ENCODE measurements at regions not wholly inside any gene's neighbourhood (a gene's known extent, or its start where the extent isn't known, plus 50 kb on each side); places are given as distances from the start of the nearest gene placed in this dataset.
A peak's percentile ranks its signal among the peaks of the same experiment; 100 is the strongest.

GRCh38 chr9:96033896-96034295 lies 158.4 kb downstream of the ERCC6L2 start:
- Histone ChIP-seq H3K4me1 (peaks cover 0 to 20% (median 0%) of the 10 kb centered on the region in 3 donors), H3K9me3 (peaks cover 0 to 9% (median 0%) of the 10 kb centered on the region in 3 donors), H3K36me3 (no peaks in the 10 kb centered on the region), H3K27ac (no peak overlapping the region), H3K27me3 (no peaks in the 10 kb centered on the region), H3K4me3 (no peak overlapping the region)
- TF ChIP-seq EP300 (IDR thresholded peaks at IDR 0.05) (no peak), POLR2AphosphoS5 (IDR thresholded peaks at IDR 0.05) (no peak), CTCF (IDR thresholded peaks at IDR 0.05) (no peak), POLR2A (IDR thresholded peaks at IDR 0.05) (no peak)
- WGBS, 2 donors (ENCODE audit: low coverage in 1 of 2): 80 to 84% methylated on average over 1 to 10 of the region's 10 CpGs
- ATAC-seq: no peak

DNA sequence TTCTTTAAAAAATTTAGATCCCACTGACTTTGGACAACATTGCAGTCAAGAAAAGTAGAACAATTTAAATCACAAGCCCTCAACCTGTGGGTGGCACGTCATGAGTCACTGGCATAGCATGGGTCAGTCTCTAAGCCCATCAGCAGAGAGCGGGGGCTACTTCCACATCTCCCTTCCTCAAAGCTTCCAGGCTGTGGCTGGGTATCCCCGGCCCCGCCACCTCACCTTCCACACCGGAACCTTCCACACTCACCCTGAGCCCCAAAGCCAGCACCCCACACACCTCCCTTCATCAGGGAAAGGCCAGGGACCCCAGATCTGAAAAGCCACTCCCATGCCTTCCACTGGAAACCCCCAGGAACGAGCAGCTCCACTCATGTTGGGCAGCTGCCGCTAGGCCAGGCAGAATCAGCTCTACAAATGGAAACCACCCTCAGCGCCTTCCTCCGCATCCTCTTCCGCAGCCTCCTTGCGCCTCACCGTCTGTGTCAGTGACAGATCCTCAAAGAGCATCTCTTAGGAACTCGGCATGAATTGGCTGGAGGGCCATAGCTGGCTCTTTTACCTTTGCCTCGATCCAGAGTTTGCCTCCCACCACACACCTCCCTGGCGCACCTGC lies 156.5 kb downstream of the ERCC6L2 start:
- TF ChIP-seq POLR2A (IDR thresholded peaks at IDR 0.05) (no peak), POLR2AphosphoS5 (IDR thresholded peaks at IDR 0.05) (no peak), EP300 (IDR thresholded peaks at IDR 0.05) (no peak), CTCF (IDR thresholded peaks at IDR 0.05) (no peak)
- 96% methylated on average over 5 to 12 of the region's 15 CpGs for WGBS, 2 donors (ENCODE audit: low coverage in 1 of 2)
- H3K27me3 ChIP-seq: peaks cover 8% of the 10 kb centered on the region
- no peak for ATAC-seq
- peaks cover 0 to 29% (median 5%) of the 10 kb centered on the region in 3 donors for H3K4me1 ChIP-seq
- H3K36me3 ChIP-seq: no peaks in the 10 kb centered on the region
- H3K9me3 ChIP-seq: no peaks in the 10 kb centered on the region
- H3K27ac ChIP-seq: no peak overlapping the region
- H3K4me3 ChIP-seq: no peak overlapping the region

- Histone ChIP-seq H3K27ac (peak overlapping the region in 1 of 4 donors; percentile 12), H3K9me3 (no peaks in the 10 kb centered on the region), H3K27me3 (peaks cover 9% of the 10 kb centered on the region), H3K4me3 (no peak overlapping the region), H3K36me3 (no peaks in the 10 kb centered on the region), H3K4me1 (peaks cover 0 to 32% (median 6%) of the 10 kb centered on the region in 3 donors)
- ATAC-seq: no peak
- TF ChIP-seq EP300 (IDR thresholded peaks at IDR 0.05) (no peak), POLR2AphosphoS5 (IDR thresholded peaks at IDR 0.05) (peak; percentile 73)
- 44 to 49% methylated on average over 3 to 4 of the region's 6 CpGs for WGBS, 2 donors (ENCODE audit: low coverage in 1 of 2)
Measured at GRCh38 chr9:96031366-96031824, 155.9 kb downstream of the ERCC6L2 start.

DNA sequence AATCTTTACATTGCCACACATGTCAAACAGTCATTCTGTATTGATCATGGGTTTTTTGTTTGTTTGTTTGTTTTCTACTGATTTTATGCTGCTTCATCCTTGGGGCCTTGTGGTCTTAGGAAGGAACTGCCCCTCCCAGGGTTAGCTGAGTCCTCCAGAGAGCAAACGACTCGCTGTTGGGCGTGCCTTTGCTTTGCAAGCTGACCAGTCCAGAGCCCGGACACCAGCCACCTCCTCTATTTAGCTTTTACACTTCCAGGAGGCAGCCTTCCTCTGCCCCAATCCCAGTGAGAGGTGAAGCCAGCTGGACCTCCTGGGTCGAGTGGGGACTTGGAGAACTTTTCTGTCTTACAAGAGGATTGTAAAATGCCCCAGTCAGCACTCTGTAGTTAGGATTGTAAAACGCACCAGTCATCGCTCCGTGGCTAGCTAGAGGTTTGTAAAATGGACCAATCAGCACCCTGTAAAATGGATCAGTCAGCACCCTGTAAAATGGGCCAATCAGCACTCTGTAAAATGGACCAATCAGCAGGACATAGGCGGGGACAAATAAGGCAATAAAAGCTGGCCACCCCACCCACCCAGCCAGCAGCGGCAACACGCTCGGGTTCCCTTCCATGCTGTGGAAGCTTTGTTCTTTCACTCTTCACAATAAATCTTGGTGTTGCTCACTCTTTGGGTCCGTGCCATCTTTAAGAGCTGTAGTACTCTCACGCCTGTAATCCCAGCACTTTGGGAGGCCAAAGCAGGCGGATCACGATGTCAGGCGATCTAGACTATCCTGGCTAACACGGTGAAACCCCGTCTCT lies 154.4 kb downstream of the ERCC6L2 start:
- Histone ChIP-seq H3K27me3 (peaks cover 9% of the 10 kb centered on the region), H3K4me3 (no peak overlapping the region), H3K27ac (no peak overlapping the region), H3K4me1 (peaks cover 0 to 32% (median 6%) of the 10 kb centered on the region in 3 donors), H3K36me3 (no peaks in the 10 kb centered on the region), H3K9me3 (no peaks in the 10 kb centered on the region)
- TF ChIP-seq POLR2AphosphoS5 (IDR thresholded peaks at IDR 0.05) (no peak), CTCF (IDR thresholded peaks at IDR 0.05) (no peak), EP300 (IDR thresholded peaks at IDR 0.05) (no peak), POLR2A (IDR thresholded peaks at IDR 0.05) (no peak)
- ATAC-seq: no peak
- WGBS, 2 donors (ENCODE audit: low coverage in 1 of 2): 97 to 98% methylated on average over 14 to 15 of the region's 19 CpGs

DNA sequence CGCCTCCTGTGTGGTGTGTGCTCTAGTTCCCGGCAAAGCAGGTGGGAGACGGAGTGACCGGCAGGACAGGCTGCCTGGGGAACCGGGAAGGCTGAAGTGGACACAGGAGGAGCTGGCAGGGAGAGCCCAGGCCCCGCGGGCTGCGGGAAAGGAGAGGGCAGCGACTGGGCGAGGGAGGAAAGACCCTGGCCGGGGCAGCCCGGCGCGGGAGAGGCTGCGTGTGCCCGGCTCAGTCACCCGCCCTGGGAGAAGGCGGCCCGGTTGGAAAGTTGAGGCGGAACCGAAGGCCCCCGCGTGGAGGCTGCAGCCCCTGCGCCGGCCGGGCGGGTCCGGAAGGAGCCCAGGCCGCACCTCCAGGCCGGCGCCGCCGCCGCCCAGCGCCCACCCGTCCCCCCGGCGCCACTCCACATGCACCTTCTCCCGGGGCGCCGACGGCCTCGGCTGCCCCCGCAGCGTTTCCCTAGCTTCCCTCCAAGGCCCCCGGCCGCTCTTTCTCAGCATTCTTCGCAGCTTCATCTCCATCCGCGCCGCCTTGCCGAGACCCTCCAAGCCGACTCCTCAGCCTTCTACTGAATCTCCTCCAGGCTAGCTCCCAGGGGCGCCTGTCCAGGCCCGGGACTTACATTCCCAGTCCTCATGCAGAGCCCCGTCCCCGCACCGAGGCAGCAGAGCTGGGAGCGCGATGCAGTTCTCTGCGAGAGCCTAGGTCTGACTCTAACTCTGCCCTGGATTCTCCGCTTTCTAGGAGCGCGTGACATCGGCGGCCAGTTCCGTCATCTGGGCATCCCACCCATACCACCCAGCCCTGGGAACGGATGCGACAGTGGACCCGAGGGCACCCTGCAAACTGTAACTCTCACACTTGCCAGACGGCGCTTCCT lies 152.0 kb downstream of the ERCC6L2 start:
- 41 to 76% methylated on average over 5 to 14 of the region's 72 CpGs for WGBS, 2 donors (ENCODE audit: low coverage in 1 of 2)
- Histone ChIP-seq H3K27me3 (peaks cover 10% of the 10 kb centered on the region), H3K4me3 (peak overlapping the region; percentile 6 to 52), H3K27ac (peak overlapping the region in 2 of 4 donors; percentile 41 to 69), H3K36me3 (no peaks in the 10 kb centered on the region), H3K4me1 (peaks cover 0 to 38% (median 6%) of the 10 kb centered on the region in 3 donors), H3K9me3 (no peaks in the 10 kb centered on the region)
- ATAC-seq: peak; percentile 34
- TF ChIP-seq CTCF (IDR thresholded peaks at IDR 0.05) (peak in 3 of 4 experiments; percentile 36 to 47 (median 38)), POLR2A (IDR thresholded peaks at IDR 0.05) (no peak), EP300 (IDR thresholded peaks at IDR 0.05) (no peak), POLR2AphosphoS5 (IDR thresholded peaks at IDR 0.05) (peak; percentile 51)
